ENCODE measurements at regions not wholly inside any gene's neighbourhood (a gene's known extent, or its start where the extent isn't known, plus 50 kb on each side); places are given as distances from the start of the nearest gene placed in this dataset.

DNA sequence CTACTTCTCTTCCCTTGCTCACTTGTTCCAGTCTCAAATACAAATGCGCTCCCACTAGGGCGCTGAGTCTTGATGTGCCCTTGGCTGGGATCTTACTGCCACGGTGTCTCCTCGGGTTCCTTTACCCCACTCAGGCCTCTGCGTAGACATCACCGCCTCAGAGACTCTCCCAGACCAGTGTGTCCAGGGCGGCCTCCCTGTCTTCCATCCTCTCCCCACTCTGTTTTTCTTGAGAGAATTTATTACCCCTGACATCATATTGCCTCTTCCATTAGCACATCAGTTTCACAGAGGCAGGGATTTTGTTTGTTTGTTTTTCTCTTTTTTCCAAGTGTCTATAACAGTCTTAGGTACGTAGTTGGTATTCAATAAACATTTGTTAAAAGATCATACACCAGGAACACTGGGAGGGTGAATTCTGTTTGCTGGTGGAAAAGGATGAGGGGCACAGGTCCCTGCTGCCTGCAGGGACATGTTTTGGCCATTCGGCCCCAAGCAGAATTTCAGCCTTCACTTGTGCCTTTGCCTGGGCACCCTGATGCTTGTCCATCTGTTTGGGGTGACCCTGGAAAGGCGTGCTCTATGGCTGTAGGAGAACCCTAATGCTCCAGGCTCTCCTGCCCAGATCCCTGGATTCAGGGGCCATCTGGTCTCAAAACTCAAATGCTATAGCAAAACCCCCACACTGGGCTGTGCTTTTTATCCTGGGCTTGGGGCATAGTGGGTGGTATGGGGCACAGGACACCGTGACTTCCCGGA lies 55.0 kb downstream of the RPL37A start:
- no peak for DNase-seq (ENCODE audit: low spot score)

DNA sequence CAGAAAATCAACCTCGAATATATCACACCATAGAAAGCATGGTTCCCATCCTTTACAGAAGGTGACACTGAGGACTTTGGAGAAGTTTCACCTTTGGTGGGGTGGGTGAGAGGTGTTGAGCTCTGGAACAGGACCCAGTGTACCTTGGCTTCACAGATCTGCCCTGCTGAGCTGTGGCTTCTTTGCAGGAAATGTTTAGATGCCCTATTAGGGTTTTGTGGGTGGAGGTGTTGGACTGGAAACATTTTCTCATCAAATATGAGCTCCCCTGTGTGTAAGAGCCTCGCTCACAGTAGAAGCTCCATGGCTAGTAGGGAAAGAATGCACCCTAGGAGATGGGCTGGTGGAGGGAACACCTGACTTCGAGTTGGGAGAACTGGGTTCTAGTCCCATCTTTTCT lies 55.6 kb downstream of the RPL37A start:
- DNase-seq (ENCODE audit: low spot score) = no peak

DNA sequence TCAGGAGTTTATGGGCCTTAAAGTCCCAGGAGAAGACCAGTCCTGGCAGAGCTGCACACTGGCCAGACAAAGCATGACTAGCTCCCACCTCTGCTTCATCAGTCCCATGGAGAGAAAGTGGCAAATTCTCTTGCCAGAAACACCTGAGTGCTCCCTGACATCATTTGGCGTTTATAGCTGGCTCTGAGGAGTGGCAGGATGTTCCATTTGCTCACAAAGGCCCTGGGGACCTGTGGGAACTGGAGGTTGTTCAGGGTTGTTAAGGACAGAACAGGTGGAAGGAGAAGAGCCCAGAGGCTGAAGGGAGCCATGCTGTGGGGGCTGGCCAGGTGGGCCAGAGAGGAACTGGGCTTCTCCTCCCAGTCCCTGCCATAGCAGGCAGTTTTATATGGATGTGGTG lies 56.1 kb downstream of the RPL37A start:
- no peak for DNase-seq (ENCODE audit: low spot score)

DNA sequence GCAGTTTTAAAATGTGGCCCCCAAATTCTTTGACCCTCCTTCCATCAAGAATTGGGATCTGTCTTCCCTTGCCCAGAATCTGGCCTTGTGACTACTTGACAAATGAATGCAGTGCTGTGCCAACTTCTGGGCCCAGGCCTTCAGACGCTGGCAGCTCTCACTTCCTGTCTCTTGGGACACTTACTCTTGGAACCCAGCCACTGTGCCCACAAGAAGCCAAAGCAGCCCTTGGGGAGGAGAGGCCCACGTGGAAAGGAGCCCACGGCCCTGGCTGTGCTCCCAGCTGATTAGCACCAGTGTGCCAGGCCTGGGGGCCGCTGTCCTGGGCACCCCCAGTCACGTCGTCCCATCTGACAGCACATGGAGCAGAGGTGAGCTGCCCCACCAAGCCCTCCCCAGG lies 56.6 kb downstream of the RPL37A start:
- DNase-seq (ENCODE audit: low spot score) = no peak

DNA sequence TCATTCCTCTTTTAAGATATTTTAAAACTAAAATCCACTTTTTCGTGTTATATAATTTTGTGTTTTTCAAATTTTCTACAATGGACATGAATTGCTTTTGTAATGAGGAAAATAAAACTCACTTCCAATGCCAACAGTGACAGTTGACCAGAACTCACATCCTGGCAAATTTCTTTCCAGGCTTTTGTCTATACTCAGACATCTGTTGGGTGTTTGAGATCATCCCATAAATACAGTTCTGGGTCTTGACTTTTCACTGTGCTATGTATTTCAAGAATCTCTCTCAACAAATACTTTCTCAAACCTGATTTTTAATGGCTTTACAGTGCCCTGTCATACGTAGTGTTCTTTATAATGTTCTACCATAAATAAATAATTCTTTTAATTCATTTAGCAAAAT lies 57.6 kb downstream of the RPL37A start:
- no peak for DNase-seq (ENCODE audit: low spot score)

DNA sequence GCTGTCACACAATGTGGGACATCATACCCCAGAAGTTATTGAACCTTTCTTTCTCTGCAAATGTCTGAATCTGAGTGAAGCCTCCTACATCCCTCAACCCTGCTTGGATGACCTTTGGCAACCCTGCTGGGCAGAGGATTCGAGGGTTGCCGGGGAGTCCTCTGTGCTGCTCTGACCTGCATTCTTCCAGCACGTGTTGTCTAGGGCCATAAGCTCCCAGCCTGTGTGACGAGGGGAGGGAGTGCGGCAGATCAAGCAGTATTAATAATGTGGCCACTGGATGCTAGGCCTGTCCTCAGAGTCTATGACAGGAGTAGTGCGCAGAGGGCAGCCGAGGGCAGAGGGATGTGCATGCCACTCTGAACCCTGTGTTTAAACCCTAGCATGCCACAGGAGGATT lies 58.8 kb downstream of the RPL37A start:
- DNase-seq (ENCODE audit: low spot score) = no peak

DNA sequence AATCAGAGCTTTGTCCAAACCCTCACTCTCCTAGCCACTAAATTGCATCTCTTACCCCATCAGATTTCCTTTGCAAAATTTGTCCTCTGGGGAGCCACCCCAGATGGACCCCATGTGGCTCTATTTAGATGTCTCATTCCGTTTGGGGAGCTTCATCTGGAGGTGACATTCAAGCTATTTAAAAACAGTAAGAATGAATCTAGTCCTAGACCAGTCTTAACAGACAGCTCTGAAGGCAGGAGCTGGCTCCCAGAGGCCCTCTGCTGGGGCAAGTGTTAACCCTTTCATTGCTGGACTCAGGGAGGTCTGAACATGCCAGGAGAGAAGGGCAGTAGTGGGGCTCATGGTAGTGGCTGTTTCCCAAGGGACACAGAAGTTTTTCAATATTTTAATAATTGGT lies 59.2 kb downstream of the RPL37A start:
- no peak for DNase-seq (ENCODE audit: low spot score)

DNA sequence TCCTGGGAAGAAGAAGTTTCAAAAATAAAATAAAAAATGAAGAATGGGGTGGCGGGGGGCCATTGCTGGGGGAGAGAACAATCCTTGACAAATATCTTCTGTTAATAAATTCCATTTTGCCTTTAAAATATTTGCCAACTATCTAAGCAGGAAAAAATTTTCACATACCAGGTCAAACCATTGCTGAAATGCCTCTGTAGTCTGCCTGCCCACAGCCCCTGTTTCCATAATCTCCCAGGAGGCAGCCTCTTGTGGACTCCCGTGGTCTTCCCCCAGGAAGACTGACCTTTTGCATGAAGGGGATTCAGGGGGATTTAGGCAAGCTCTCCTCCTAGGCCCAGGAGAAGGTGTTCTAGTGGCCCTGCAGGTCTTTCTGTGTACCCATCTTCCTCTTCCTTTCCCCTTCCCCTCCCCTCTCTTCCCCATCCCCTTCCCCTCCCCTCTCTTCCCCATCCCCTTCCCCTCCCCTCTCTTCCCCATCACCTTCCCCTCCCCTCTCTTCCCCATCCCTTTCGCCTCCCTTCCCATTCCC lies 61.0 kb downstream of the RPL37A start:
- DNase-seq (ENCODE audit: low spot score) = no peak

DNA sequence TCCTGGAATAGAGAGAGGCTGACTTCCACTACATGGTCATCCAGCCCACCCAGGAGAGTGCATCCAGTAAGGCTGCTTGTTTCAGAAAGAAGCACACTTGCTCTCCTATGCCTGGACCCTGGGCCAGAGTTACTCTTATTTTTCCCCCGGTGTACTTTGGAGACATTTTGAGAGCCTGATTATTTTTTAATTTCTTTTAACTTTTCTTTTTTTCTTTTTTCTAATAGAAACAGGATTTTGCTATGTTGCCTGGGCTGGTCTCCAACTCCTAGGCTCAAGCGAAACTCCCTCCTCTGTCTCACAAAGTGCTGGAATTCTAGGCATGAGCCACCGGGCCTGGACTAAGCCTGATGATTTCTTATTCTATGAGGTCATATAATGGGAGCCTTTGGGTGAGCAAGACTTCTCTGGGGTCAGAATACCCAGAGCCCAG lies 62.2 kb downstream of the RPL37A start:
- DNase-seq (ENCODE audit: low spot score) = no peak

DNA sequence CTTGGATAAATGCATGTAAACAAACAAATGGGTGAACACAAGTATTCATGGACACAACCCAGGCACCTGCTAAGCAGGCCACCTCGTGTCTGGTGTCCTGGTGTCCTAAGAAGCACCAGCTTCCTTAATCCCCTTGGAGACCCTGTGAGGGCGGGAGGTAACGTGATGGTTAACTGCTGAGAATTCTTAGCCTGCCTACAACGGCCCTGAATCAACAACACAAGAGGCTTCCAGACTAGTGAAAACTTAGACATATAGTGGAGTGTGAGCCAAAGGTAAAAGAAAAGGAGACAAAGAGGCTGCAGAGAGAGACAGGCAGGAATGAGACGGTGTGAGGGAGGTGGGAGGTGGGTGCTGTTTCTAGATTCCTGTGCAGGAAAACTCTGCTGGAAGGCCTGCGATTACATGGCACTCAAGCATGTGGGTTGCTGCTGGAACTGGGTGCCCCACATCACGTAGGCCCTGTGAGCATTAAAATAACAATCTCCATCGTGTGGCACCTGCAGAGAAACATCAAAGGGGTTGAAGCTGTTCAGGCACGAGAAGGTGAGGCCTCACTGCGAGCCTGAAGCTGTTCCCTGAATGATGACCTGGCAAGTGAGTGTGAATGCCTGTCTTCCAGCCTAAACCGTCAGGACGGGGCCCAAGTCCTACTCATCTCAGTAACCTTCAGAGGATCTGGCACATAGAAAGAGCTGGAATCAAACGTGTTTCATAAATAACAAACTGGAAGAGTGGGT lies 64.2 kb downstream of the RPL37A start:
- no peak for DNase-seq (ENCODE audit: low spot score)

DNA sequence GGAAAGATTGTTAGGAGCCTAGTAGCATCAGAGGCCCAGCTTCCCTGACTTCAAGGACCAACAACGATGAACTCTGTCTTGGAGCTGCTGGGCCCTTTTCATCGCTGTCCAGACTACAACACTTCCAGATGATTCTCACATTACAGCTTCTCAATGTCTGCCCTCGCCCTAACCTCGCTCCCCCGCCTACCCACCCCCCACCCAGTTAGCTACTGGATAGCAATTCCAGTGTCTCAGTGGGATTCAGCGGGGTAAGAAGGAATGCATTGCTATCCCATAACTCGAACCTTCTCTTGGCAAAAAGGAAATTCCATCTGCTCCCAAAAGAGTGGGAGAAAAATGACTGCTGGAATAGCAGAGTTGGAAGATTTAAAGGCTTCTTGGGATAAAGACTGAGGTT lies 65.0 kb downstream of the RPL37A start:
- no peak for DNase-seq (ENCODE audit: low spot score)

DNA sequence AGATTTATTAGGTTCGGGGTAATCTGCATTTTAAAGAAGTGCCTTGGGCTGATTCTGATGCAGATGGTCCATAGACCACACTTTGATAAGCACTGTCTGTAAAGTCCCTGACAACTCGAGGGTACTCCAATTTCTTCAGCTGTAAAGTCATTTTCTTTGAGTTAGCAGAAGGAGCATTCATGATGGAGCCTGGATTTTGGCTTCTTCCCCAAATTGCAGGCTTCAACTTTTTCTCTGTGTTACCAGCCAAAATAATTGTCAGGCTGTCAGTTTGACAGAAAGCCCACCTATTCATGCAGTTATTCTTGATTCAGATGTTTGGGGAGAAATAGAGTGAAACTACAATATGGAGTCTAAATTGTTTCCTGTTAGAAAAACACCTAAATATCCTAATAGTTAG lies 66.0 kb downstream of the RPL37A start:
- DNase-seq (ENCODE audit: low spot score) = no peak

DNA sequence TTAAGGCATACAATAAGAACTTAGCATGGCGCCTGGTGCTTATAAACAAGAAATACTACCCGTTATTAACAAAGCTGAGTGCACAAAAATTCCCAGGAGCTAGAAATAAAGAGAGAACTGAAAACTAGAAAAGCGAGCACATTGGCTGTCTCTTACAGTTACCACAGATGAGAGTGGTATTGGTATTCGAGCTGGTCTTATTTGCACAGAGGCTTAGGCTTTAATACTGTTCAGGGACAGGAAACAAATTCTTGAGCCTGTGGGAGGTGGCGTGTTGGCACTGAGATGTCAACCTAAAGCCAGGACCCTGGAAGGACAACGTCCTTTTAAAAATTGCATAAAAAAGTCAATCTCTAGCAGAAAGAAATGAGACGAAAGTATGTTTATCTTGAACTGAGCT lies 67.3 kb upstream of the IGFBP2 start:
- DNase-seq (ENCODE audit: low spot score) = no peak

DNA sequence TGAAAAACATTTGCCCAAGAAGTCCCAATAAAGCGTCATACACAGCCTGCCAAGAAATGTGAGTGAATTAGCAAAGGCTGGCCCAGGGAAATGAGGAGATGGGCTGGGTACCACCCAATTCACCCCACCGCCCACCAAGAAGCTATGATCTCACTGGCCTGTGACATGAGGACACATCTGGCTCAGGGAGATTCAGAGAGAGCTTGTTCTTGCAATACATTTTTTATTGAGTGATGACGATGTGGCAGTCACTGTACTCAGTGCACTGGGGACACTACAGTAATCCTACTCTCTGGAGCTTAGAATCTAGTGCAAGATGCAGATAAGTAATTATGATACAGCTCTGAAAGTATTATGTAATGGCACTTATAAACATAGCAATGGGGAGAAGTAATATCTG lies 64.6 kb upstream of the IGFBP2 start:
- no peak for DNase-seq (ENCODE audit: low spot score)

DNA sequence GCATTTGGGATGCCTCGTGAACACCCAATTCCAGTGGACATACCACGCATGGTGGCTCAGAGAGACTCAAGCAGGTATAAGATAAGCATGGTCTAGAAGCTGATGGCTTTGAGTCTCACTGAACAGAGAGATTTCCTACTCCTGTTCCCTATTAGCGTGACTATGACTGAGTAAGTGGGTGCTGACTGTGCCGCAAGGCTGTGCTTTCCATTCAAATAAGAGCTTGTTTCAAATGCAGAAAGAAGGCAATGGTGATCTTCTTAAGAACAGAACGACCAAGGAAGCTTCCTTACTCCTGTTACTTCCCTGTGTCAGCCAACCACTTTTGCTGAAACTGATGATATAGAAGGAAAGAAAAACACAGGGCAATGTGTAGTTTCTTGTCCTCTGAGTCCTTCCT lies 63.5 kb upstream of the IGFBP2 start:
- no peak for DNase-seq (ENCODE audit: low spot score)

DNA sequence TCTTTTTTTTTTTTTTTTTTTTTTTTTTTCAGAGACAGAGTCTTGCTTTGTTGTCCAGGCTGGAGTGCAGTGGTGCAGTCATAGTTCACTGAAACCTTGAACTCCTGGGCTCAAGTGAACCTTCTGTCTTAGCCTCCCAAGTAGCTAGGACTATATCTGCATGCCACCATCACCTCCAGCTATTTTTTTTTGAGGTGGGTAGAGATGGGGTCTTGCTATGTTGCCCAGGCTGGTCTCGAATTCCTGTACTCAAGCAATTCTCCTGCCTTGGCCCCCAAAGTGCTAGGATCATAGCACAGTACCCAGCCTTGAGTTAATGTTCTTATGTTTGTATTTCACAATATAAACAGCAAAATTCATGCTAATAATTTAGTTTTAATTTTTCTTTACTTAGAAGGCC lies 62.9 kb upstream of the IGFBP2 start:
- DNase-seq (ENCODE audit: low spot score) = no peak

DNA sequence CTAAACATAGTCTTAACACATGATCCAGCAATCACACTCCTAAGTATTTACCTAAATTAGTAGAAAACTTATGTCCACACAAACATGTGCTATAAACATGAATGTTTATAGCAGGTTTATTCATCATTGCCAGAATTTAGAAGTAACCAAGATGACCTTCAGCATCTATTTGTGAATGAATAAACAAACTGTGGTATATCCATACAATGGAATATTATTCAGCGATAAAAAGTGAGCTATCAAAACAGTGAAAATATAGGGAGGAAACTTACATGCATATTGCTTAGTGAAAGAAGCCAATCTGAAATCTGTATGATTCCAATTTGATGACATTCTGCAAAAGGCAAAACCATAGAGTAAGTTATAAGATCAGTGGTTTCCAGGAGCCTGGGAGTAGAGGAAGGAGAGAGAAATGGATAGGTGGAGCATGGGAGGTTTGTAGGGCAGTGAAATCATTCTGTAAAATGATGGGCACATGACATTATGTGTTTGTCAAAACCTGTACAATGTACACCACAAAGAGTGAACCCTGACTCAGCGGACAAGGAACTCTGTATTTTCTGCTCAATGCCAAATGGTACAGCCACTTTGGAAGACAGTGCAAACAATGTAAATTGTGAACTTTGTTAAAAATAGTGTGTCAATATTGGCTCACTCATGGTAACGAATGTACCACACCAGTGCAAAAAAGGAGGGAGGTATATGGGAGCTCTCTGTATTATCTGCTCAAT lies 61.9 kb upstream of the IGFBP2 start:
- DNase-seq (ENCODE audit: low spot score) = no peak

DNA sequence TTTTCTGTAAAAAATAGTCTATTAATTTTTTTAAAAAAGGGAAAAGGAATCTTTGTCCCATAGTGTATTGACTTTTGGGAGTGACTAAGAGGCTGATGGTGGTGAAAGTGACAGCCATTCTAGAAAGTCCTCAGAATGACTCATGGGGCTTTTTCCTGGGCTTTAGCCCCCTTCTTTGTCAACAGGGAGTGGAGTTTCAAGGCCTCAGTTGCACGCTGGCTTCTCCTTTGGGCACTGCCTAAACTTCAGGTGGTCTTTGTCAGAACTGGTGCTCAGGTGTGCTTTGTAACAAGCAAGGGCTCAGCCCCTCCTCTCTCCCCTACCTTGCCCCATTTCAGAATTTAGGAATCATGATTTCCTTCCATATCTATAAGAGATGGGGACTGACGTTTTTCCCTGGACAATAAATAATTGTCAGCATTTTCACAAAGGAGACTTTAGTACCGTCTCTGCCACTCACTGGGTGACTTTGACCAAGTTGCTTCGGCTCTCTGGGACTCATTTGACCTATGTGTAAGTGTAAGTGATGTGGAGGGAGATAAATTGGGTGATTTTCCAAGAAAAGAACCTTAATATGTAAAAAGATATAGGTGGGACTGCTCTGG lies 61.2 kb upstream of the IGFBP2 start:
- DNase-seq (ENCODE audit: low spot score) = no peak

DNA sequence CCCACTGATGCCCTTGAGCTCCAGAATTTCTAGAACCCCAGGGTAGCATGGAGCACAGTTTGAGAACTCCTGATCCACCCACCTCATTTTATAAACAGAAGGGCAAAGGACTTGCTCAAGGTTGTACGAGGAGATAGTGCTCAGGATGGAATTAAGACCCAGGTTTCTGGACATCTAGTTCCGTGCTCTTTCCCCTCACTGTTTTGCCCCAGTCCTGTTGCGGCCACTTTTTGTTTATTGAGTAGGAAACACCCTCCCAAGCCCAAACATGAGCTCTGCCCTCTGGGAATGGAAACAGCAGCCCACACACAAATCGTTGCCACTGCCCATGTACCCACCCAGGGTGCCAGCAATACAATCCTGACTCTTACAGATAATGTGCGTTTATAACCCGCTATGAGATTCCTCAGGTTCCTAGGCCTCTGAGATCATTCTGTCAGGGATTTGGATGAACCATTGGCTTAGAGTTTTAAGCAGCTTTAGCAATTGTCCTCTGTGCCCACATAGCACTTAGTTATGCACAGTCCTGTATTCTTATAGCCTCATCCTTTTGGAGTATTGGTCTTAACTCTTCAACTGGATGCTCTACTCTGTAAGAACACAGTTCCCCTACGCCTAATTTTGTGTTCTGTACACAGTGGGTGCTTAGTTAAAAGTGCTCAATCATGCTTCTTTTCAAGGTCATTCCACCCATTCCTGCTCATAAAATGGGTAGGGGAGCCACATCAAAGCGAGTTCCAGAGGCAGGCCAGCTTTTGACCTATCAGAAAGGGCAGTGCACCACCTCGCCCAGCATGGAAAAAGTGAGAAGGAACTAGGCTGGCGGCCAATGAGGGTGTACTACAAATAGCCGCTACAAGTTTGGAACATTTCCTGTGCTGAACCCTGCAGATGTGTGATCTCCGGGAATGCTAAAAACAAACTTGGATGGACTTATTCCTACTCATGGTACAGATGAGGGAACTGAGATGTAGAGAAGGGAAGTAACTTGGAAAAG lies 60.3 kb upstream of the IGFBP2 start:
- DNase-seq (ENCODE audit: low spot score) = no peak

DNA sequence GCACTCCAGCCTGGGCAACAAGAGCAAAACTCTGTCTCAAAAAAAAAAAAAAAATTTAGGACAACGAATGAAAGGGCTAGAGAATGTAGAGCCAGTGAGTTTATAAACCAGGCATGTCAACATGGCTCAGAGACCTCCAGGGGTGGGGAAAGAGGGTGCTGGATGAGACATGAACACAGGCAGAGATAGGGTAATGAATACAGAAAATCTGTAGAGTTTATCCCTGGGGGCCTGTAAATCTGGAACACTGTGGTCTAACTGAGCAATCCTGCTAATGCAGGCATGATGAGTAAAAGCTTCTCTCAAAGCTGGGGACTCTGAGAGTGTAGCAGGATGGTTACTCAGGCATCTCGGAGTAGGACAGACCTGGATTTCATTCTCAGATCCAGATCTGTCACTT lies 59.2 kb upstream of the IGFBP2 start:
- no peak for DNase-seq (ENCODE audit: low spot score)

DNA sequence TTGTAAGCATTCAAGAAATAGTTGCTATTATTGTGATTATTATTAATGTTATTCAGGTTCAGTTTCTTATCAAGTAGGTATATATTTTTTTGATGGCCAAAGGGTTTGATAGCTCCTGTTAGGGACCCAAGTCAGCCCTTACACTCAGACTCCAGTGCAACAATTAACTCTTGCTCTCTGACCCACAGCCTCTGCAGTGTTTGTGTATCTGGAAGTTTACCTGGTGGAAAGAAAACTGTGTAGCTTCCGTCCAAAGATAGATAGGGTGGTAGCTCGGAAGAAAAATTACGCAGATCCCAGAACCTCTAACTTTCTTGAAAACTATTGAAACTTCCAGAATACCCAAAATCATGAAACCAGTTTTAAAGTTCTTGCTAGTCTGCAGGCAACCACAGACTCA lies 58.6 kb upstream of the IGFBP2 start:
- no peak for DNase-seq (ENCODE audit: low spot score)

Measured in HT-29 (cell line).